Left lung (tissue), 4 donors: ENCODE measurements at regions not wholly inside any gene's neighbourhood (a gene's known extent, or its start where the extent isn't known, plus 50 kb on each side); places are given as distances from the start of the nearest gene placed in this dataset.
A peak's percentile ranks its signal among the peaks of the same experiment; 100 is the strongest.

Experiments used
- ATAC-seq: fragments of 200-7000 bp; cut with Tn5 transposase; one replicate; pipeline ENCODE4 v1.9.1; 2020; ENCODE audit warnings: moderate library complexity
- DNase-seq, 4 donors: peaks; one replicate each; pipeline ENCODE4 v3.0.0-alpha.2; 2013 to 2020
- H3K27ac ChIP-seq, 2 donors: fragments of 200-600 bp; sonication (generic) in 1 of 2; one replicate each; pipeline versions ENCODE4 v1.5.0 to v1.8.0; 2020 to 2021
- H3K27me3 ChIP-seq, 2 donors: fragments of 200-600 bp; sonication (generic) in 1 of 2; one replicate each; pipeline versions ENCODE4 v1.5.0 to v1.8.0; 2020 to 2021
- H3K36me3 ChIP-seq, 2 donors: fragments of 200-600 bp; sonication (generic) in 1 of 2; one replicate each; pipeline versions ENCODE4 v1.5.0 to v1.8.0; 2020 to 2021
- H3K4me1 ChIP-seq, 2 donors: fragments of 200-600 bp; one replicate each; pipeline ENCODE4 v1.8.0; 2021
- H3K4me3 ChIP-seq, 2 donors: fragments of 200-600 bp; sonication (generic) in 1 of 2; one replicate each; pipeline versions ENCODE4 v1.5.0 to v1.8.0; 2020 to 2021; ENCODE audit warnings: mild to moderate bottlenecking in 1 of 2
- H3K9me3 ChIP-seq, 2 donors: fragments of 200-600 bp; sonication (generic) in 1 of 2; one replicate each; pipeline versions ENCODE4 v1.5.0 to v1.8.0; 2020 to 2021
- CTCF ChIP-seq, 2 donors: fragments of 200-600 bp; sonication (generic) in 1 of 2; IDR thresholded peaks; one replicate each; pipeline versions ENCODE4 v1.5.0 to v1.8.0; 2021; ENCODE audit warnings: antibody characterized with exemption in 2 of 2
- intact Hi-C, 2 donors: fragments of 100-400 bp; cut with DNase I; formaldehyde crosslinking; loops; one replicate each; pipeline versions ENCODE4 v1.11.2 to v1.14.2; 2022
- donor health status: DM: no; HTN: yes; CAD: no.
- donor health status: DM: no; HTN: no; CAD: no.

GRCh38 chr11:131138731-131139130 lies 222.5 kb upstream of the SNX19 start:
- intact Hi-C loops = no loop called here
- H3K4me1 ChIP-seq = no peaks in the 10 kb centered on the region
- TF ChIP-seq CTCF (IDR thresholded peaks at IDR 0.05) = no peak
- ATAC-seq = no peak
- H3K27me3 ChIP-seq = no peaks in the 10 kb centered on the region
- no peaks in the 10 kb centered on the region for H3K36me3 ChIP-seq
- DNase-seq = peak in 1 of 4 donors; percentile 34
- H3K9me3 ChIP-seq = no peaks in the 10 kb centered on the region
- no peak overlapping the region for H3K4me3 ChIP-seq
- H3K27ac ChIP-seq = no peak overlapping the region

GRCh38 chr11:131145791-131146190 lies 224.6 kb upstream of the NTM start:
- ATAC-seq (no peak), DNase-seq (no peak)
- Histone ChIP-seq H3K9me3 (no peaks in the 10 kb centered on the region), H3K27ac (no peak overlapping the region), H3K4me1 (no peaks in the 10 kb centered on the region), H3K4me3 (no peak overlapping the region), H3K36me3 (no peaks in the 10 kb centered on the region), H3K27me3 (no peaks in the 10 kb centered on the region)
- intact Hi-C loops = no loop called here
- TF ChIP-seq CTCF (IDR thresholded peaks at IDR 0.05) = no peak

GRCh38 chr11:131146827-131147490 lies 223.5 kb upstream of the NTM start:
- Histone ChIP-seq H3K4me1 (no peaks in the 10 kb centered on the region), H3K27ac (no peak overlapping the region), H3K4me3 (no peak overlapping the region), H3K27me3 (no peaks in the 10 kb centered on the region), H3K36me3 (no peaks in the 10 kb centered on the region), H3K9me3 (no peaks in the 10 kb centered on the region)
- ATAC-seq (no peak), DNase-seq (no peak)
- intact Hi-C loops = no loop called here
- TF ChIP-seq CTCF (IDR thresholded peaks at IDR 0.05) = no peak

GRCh38 chr11:131154351-131154750 lies 216.1 kb upstream of the NTM start:
- TF ChIP-seq CTCF (IDR thresholded peaks at IDR 0.05) = no peak
- Histone ChIP-seq H3K36me3 (no peaks in the 10 kb centered on the region), H3K27ac (no peak overlapping the region), H3K4me1 (no peaks in the 10 kb centered on the region), H3K9me3 (no peaks in the 10 kb centered on the region), H3K27me3 (no peaks in the 10 kb centered on the region), H3K4me3 (no peak overlapping the region)
- no peak for DNase-seq
- intact Hi-C loops = no loop called here
- ATAC-seq = no peak

GRCh38 chr11:131157678-131158077 lies 212.7 kb upstream of the NTM start:
- TF ChIP-seq CTCF (IDR thresholded peaks at IDR 0.05) = no peak
- no peak for ATAC-seq
- intact Hi-C loops = no loop called here

More at GRCh38 chr11:131157678-131158077, 212.7 kb upstream of the NTM start:
- DNase-seq = no peak
- Histone ChIP-seq H3K27me3 (no peaks in the 10 kb centered on the region), H3K9me3 (no peaks in the 10 kb centered on the region), H3K36me3 (no peaks in the 10 kb centered on the region), H3K4me3 (no peak overlapping the region), H3K4me1 (no peaks in the 10 kb centered on the region), H3K27ac (no peak overlapping the region)
